OCI-LY7 (cell line): ENCODE measurements at regions not wholly inside any gene's neighbourhood (a gene's known extent, or its start where the extent isn't known, plus 50 kb on each side); places are given as distances from the start of the nearest gene placed in this dataset.

Source experiments
- EZH2phosphoT487 ChIP-seq: fragments of 200-600 bp; sonication (generic); IDR thresholded peaks from 2 replicates; pipeline ENCODE4 v1.6.1; 2018; ENCODE audit warnings: low read depth, borderline replicate concordance, mild to moderate bottlenecking, mixed run types, antibody characterized with exemption, low read length, moderate library complexity, mixed read lengths
- TF ChIP-seq, protein P1 (sequence below): fragments of 200-600 bp; sonication (generic); conservative IDR thresholded peaks from 2 replicates; pipeline ENCODE4 v1.5.1; 2014; ENCODE audit warnings: mild to moderate bottlenecking, antibody characterized with exemption, low read length, moderate library complexity, mixed read lengths

DNA sequence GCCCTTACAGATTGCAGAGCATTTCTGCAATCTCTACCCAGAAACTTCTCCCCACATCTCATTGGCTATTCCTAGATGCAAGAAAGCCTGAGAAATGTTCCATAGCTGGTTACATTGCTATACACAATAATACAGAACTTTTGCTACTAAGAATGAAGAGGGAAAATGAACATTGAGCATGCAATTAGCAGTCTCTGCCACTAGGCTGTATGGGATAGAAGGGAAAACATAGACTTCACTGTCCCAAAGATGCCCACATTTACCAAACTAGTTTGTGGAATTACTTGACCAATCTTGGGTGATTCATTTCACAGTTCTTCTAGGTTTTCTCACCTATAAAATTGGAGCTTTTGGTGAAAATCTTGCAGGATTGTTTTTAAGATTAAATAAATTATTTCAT is 265.7 kb upstream of the NT5C1B start:
- TF ChIP-seq, protein P1, sequence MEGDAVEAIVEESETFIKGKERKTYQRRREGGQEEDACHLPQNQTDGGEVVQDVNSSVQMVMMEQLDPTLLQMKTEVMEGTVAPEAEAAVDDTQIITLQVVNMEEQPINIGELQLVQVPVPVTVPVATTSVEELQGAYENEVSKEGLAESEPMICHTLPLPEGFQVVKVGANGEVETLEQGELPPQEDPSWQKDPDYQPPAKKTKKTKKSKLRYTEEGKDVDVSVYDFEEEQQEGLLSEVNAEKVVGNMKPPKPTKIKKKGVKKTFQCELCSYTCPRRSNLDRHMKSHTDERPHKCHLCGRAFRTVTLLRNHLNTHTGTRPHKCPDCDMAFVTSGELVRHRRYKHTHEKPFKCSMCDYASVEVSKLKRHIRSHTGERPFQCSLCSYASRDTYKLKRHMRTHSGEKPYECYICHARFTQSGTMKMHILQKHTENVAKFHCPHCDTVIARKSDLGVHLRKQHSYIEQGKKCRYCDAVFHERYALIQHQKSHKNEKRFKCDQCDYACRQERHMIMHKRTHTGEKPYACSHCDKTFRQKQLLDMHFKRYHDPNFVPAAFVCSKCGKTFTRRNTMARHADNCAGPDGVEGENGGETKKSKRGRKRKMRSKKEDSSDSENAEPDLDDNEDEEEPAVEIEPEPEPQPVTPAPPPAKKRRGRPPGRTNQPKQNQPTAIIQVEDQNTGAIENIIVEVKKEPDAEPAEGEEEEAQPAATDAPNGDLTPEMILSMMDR: peak; percentile 62
- no peak for TF ChIP-seq EZH2phosphoT487
